T follicular helper cell (primary cell): ENCODE measurements at regions not wholly inside any gene's neighbourhood (a gene's known extent, or its start where the extent isn't known, plus 50 kb on each side); places are given as distances from the start of the nearest gene placed in this dataset.

Experiments used
- DNase-seq: peaks from one replicate; pipeline ENCODE4 v3.0.0-alpha.2; 2020; ENCODE audit warnings: low read depth

- DNase-seq, result no peak
These were observed 979.3 kb downstream of the IGSF11 start for GRCh38 chr3:118055381-118055780.

GRCh38 chr3:118057086-118057485 is 977.6 kb downstream of the IGSF11 start:
- no peak for DNase-seq

- no peak for DNase-seq
These were observed 975.5 kb downstream of the IGSF11 start for GRCh38 chr3:118059096-118059495.

- no peak for DNase-seq
These were observed 967.2 kb downstream of the IGSF11 start for GRCh38 chr3:118067439-118067838.

- no peak for DNase-seq
These were observed 958.8 kb downstream of the IGSF11 start for GRCh38 chr3:118075873-118076272.

- no peak for DNase-seq
These were observed 957.3 kb downstream of the IGSF11 start for GRCh38 chr3:118077332-118077731.

- no peak for DNase-seq
These were observed 953.8 kb downstream of the IGSF11 start for GRCh38 chr3:118080889-118081288.

GRCh38 chr3:118088696-118089095 is 946.0 kb downstream of the IGSF11 start:
- no peak for DNase-seq

GRCh38 chr3:118089563-118089962 is 945.1 kb downstream of the IGSF11 start:
- no peak for DNase-seq

- no peak for DNase-seq
These were observed 937.4 kb downstream of the IGSF11 start for GRCh38 chr3:118097226-118097625.

- no peak for DNase-seq
These were observed 937.0 kb downstream of the IGSF11 start for GRCh38 chr3:118097660-118098059.

GRCh38 chr3:118098827-118099226 is 935.8 kb downstream of the IGSF11 start:
- DNase-seq, result no peak

GRCh38 chr3:118101891-118102290 is 932.8 kb downstream of the IGSF11 start:
- no peak for DNase-seq

GRCh38 chr3:118102737-118103136 is 931.9 kb downstream of the IGSF11 start:
- DNase-seq, result no peak

- DNase-seq, result no peak
These were observed 926.4 kb downstream of the IGSF11 start for GRCh38 chr3:118108201-118108600.

GRCh38 chr3:118108769-118109168 is 925.9 kb downstream of the IGSF11 start:
- no peak for DNase-seq

- no peak for DNase-seq
These were observed 924.4 kb downstream of the IGSF11 start for GRCh38 chr3:118110211-118110610.

GRCh38 chr3:118116991-118117390 is 917.7 kb downstream of the IGSF11 start:
- no peak for DNase-seq

GRCh38 chr3:118126751-118127150 is 907.9 kb downstream of the IGSF11 start:
- DNase-seq, result no peak

- DNase-seq, result no peak
These were observed 906.7 kb downstream of the IGSF11 start for GRCh38 chr3:118127992-118128391.

GRCh38 chr3:118128886-118129285 is 905.8 kb downstream of the IGSF11 start:
- no peak for DNase-seq

- no peak for DNase-seq
These were observed 896.9 kb downstream of the IGSF11 start for GRCh38 chr3:118137778-118138177.

GRCh38 chr3:118144919-118145318 is 889.7 kb downstream of the IGSF11 start:
- no peak for DNase-seq

- no peak for DNase-seq
These were observed 887.8 kb downstream of the IGSF11 start for GRCh38 chr3:118146658-118147375.
